ENCODE measurements at regions not wholly inside any gene's neighbourhood (a gene's known extent, or its start where the extent isn't known, plus 50 kb on each side); places are given as distances from the start of the nearest gene placed in this dataset.

GRCh38 chr5:105954341-105954740, 1716.4 kb downstream of the EFNA5 start:
- no peak for TF ChIP-seq CTCF (conservative IDR thresholded peaks at IDR 0.05; ENCODE audit: low read depth, low read length)
- no peak for TF ChIP-seq EZH2 (IDR thresholded peaks at IDR 0.05; ENCODE audit: borderline replicate concordance, low read depth, low read length, poor library complexity, severe bottlenecking)

All from A673 (cell line).